DOHH2 (cell line): ENCODE measurements at regions not wholly inside any gene's neighbourhood (a gene's known extent, or its start where the extent isn't known, plus 50 kb on each side); places are given as distances from the start of the nearest gene placed in this dataset.

ENCODE experiments used
- EZH2phosphoT487 ChIP-seq: fragments of 200-600 bp; sonication (generic); IDR thresholded peaks from 2 replicates; pipeline ENCODE4 v1.6.1; 2017; ENCODE audit warnings: borderline replicate concordance, mild to moderate bottlenecking, antibody characterized with exemption, low read length, moderate library complexity, mixed read lengths
- TF ChIP-seq, protein P1 (sequence below): fragments of 200-600 bp; sonication (generic); IDR thresholded peaks from one replicate; pipeline ENCODE4 v1.5.1; 2014; ENCODE audit warnings: antibody characterized with exemption, mild to moderate bottlenecking, low read depth, low read length; ENCODE audit not compliant: poor library complexity, severe bottlenecking

DNA sequence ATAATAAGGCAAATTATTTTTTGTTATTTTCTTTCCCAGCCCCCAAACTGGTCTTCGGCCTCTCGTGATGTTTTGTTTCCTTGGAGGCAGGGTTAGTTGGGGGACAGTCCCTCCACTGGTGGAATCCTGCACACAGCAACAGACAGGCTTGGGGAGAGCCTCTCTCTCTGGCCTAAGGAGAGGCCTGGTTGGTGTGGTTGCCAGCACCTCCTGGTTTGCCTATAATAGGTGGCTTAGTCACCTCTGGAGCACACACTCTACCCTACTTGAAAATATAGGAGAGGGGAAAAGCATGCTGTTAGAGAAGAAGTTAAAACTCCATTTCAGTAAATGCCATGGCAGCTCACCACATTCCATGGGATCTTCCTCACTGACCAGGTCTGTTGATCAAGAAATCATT is 417.2 kb upstream of the MEIS1 start:
- TF ChIP-seq, protein P1, sequence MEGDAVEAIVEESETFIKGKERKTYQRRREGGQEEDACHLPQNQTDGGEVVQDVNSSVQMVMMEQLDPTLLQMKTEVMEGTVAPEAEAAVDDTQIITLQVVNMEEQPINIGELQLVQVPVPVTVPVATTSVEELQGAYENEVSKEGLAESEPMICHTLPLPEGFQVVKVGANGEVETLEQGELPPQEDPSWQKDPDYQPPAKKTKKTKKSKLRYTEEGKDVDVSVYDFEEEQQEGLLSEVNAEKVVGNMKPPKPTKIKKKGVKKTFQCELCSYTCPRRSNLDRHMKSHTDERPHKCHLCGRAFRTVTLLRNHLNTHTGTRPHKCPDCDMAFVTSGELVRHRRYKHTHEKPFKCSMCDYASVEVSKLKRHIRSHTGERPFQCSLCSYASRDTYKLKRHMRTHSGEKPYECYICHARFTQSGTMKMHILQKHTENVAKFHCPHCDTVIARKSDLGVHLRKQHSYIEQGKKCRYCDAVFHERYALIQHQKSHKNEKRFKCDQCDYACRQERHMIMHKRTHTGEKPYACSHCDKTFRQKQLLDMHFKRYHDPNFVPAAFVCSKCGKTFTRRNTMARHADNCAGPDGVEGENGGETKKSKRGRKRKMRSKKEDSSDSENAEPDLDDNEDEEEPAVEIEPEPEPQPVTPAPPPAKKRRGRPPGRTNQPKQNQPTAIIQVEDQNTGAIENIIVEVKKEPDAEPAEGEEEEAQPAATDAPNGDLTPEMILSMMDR = no peak
- TF ChIP-seq EZH2phosphoT487 = no peak
